Pancreas (tissue), 10 donors: ENCODE measurements at regions not wholly inside any gene's neighbourhood (a gene's known extent, or its start where the extent isn't known, plus 50 kb on each side); places are given as distances from the start of the nearest gene placed in this dataset.
"Not testable (repeated sequence)": the region's sequence is repeated elsewhere in the genome, so short reads cannot be mapped to it uniquely, and the experiment has no call there.

Source experiments
- ATAC-seq, 4 donors: fragments of 200-7000 bp; cut with Tn5 transposase; one replicate each; pipeline versions ENCODE4 v1.8.0 to v1.9.1; 2020; ENCODE audit warnings: mild to moderate bottlenecking in 4 of 4, moderate library complexity in 4 of 4
- DNase-seq, 6 donors: peaks; one replicate each; pipeline ENCODE4 v3.0.0-alpha.2; 2020
- FAIRE-seq: peaks from 2 replicates; lab custom pipeline; 2012; peaks lifted over from hg19 to GRCh38; lab: Jason Lieb, UNC
- H3K27ac ChIP-seq, 4 donors: fragments of 200-600 bp; sonication (generic); 1 replicate in 3 of 4; 2 replicates in 1 of 4; pipeline versions ENCODE4 v1.5.0 to v1.8.0; 2020
- H3K27me3 ChIP-seq, 4 donors: fragments of 200-600 bp; one replicate each; pipeline ENCODE4 v1.8.0; 2021
- H3K36me3 ChIP-seq, 3 donors: fragments of 200-600 bp; sonication (generic) in 1 of 3; one replicate each; pipeline versions ENCODE4 v1.5.0 to v1.8.0; 2020 to 2021
- H3K4me1 ChIP-seq, 3 donors: fragments of 200-600 bp; one replicate each; pipeline ENCODE4 v1.8.0; 2021
- H3K4me3 ChIP-seq, 4 donors: fragments of 200-600 bp; sonication (generic) in 2 of 4; one replicate each; pipeline versions ENCODE4 v1.5.0 to v1.8.0; 2020 to 2021
- H3K9me3 ChIP-seq, 4 donors: fragments of 200-600 bp; one replicate each; pipeline ENCODE4 v1.8.0; 2021
- WGBS, 2 donors: extraction: QIAGEN DNeasy Blood & Tissue Kit; methylation state at CpG; one replicate each; pipeline ENCODE4 v1.1.7; 2013; 5-methylcytosine and 5-hydroxymethylcytosine counted together
- intact Hi-C, 3 donors: fragments of 100-400 bp; cut with DNase I; formaldehyde crosslinking; loops; one replicate each; pipeline versions ENCODE4 v1.11.1 to v1.14.2; 2022
- TF ChIP-seq, protein P1 (sequence below), 4 donors: fragments of 200-600 bp; sonication (generic) in 3 of 4; IDR thresholded peaks; one replicate each; pipeline versions ENCODE4 v1.5.0 to v1.8.0; 2021; ENCODE audit warnings: antibody characterized with exemption in 4 of 4
- donor health status: healthy with polysubstance abuse.
- donor health status: DM: no; HTN: no; CAD: no; lungs with moderate emphysema.
- donor health status: DM: no; HTN: no; CAD: no.
- donor health status: control.
- donor health status: control.
- donor health status: Bipolar disorder and iron deficiency.
- donor health status: DM: yes; HTN: yes; CAD: no.
- donor health status: DM: no; HTN: no; CAD: no.
- donor health status: DM: no; HTN: no; CAD: no.
- donor health status: DM: yes; HTN: yes; CAD: no.

DNA sequence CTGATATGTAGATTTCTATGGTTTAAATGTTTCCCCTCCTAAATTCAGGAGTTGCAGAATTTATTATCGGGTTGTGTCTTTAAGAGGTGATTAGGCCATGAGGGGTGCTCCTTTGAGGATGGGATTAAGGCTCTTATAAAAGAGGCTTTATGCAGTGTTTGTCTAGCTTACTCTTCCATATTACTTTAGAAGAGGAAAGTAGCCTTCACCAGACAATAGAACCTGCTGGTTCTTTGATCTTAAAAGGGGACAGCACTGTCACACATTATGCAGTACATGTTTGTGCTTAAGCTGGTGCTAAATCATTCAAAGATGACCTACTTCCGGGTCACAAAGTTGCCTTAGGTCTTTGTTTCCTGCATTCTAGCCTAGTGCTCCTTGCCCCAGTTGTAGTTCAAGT, 81.0 kb downstream of the CPXCR1 start:
- TF ChIP-seq, protein P1, sequence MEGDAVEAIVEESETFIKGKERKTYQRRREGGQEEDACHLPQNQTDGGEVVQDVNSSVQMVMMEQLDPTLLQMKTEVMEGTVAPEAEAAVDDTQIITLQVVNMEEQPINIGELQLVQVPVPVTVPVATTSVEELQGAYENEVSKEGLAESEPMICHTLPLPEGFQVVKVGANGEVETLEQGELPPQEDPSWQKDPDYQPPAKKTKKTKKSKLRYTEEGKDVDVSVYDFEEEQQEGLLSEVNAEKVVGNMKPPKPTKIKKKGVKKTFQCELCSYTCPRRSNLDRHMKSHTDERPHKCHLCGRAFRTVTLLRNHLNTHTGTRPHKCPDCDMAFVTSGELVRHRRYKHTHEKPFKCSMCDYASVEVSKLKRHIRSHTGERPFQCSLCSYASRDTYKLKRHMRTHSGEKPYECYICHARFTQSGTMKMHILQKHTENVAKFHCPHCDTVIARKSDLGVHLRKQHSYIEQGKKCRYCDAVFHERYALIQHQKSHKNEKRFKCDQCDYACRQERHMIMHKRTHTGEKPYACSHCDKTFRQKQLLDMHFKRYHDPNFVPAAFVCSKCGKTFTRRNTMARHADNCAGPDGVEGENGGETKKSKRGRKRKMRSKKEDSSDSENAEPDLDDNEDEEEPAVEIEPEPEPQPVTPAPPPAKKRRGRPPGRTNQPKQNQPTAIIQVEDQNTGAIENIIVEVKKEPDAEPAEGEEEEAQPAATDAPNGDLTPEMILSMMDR (IDR thresholded peaks at IDR 0.05), result no peak
- H3K4me1 ChIP-seq, result no peaks in the 10 kb centered on the region

DNA sequence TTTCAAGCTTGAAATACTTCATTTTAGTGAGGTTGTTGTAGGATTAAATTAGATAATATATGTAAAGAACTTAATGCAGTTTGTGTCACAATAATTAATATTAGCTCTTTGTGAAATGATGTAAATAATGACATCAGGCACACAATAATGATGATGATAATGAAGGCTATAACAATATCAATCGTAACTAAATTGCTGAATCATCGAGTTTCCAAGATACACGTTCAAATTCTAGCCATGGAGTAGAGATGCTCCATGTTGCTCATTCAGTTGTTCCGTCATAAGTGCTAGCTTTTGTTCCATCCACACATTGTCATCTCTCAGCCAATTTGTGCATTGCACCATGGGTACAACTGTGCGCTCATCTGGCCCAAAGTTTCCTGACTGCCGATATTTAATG, 83.1 kb downstream of the CPXCR1 start:
- intact Hi-C loops, result no loop called here
- H3K27ac ChIP-seq, result no peak overlapping the region
- TF ChIP-seq, protein P1 (IDR thresholded peaks at IDR 0.05), result no peak
- no peak overlapping the region for H3K4me3 ChIP-seq
- no peaks in the 10 kb centered on the region for H3K4me1 ChIP-seq
- no peak for ATAC-seq
- H3K27me3 ChIP-seq, result no peaks in the 10 kb centered on the region
- FAIRE-seq, result no peak
- 74 to 83% methylated on average over 6 of the region's 6 CpGs for WGBS, 2 donors
- H3K9me3 ChIP-seq, result no peaks in the 10 kb centered on the region
- no peak for DNase-seq
- no peaks in the 10 kb centered on the region for H3K36me3 ChIP-seq

More for the DNA sequence above, 81.0 kb downstream of the CPXCR1 start:
- FAIRE-seq, result no peak
- WGBS, 2 donors, result 33 to 39% methylated on average over 2 of the region's 2 CpGs
- no peaks in the 10 kb centered on the region for H3K36me3 ChIP-seq
- DNase-seq, result no peak
- intact Hi-C loops, result no loop called here
- no peaks in the 10 kb centered on the region for H3K9me3 ChIP-seq
- ATAC-seq, result no peak
- no peaks in the 10 kb centered on the region for H3K27me3 ChIP-seq
- H3K27ac ChIP-seq, result no peak overlapping the region
- no peak overlapping the region for H3K4me3 ChIP-seq

DNA sequence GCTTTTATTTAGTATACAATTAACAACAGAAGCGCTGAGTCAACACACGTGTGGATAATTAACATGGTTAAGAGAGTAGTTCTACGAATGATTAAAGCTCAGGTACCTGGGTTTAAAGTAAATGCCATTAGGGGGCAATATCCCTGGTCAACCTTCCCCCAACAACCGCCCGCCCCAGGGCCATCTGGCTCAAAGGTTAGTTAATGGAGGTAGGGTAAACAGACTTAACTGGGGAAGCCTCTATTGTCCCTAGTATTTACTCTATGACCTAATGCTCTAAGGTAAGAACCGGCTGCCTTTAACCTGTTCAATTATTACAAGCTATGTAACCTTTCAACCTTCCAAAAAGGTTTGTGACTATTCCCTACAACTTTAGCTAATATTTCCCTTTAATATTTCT, 90.7 kb downstream of the CPXCR1 start:
- DNase-seq, ATAC-seq, H3K27ac ChIP-seq, H3K4me3 ChIP-seq, FAIRE-seq, H3K4me1 ChIP-seq, H3K36me3 ChIP-seq, intact Hi-C loops, H3K27me3 ChIP-seq, H3K9me3 ChIP-seq: not testable (repeated sequence)
- 28 to 29% methylated on average over 6 of the region's 6 CpGs for WGBS, 2 donors

DNA sequence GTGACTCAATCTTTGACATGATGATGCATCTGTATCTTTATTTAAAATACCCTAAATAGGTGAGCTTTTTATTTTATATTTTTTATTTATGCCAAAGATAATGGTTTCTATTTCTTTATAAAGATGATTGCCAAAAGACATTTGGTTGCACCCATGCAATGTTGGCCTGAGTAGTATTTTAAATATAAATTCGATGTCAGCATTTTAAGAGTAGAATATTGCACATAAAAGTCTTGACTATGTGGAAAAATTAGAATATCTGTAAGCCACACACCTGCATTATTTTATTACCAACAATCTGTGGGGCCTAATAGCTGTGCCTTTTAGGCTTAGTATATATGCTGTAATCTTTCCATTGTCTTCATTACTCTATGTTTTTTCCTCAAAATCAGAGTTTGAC, 91.4 kb downstream of the CPXCR1 start:
- Histone ChIP-seq H3K27ac (no peak overlapping the region), H3K36me3 (no peaks in the 10 kb centered on the region), H3K4me1 (no peaks in the 10 kb centered on the region), H3K27me3 (no peaks in the 10 kb centered on the region), H3K9me3 (no peaks in the 10 kb centered on the region), H3K4me3 (no peak overlapping the region)
- DNase-seq (no peak), ATAC-seq (no peak), FAIRE-seq (no peak)
- intact Hi-C loops, result no loop called here
- 40 to 67% methylated on average over 1 of the region's 1 CpG for WGBS, 2 donors
- TF ChIP-seq, protein P1 (IDR thresholded peaks at IDR 0.05), result no peak

DNA sequence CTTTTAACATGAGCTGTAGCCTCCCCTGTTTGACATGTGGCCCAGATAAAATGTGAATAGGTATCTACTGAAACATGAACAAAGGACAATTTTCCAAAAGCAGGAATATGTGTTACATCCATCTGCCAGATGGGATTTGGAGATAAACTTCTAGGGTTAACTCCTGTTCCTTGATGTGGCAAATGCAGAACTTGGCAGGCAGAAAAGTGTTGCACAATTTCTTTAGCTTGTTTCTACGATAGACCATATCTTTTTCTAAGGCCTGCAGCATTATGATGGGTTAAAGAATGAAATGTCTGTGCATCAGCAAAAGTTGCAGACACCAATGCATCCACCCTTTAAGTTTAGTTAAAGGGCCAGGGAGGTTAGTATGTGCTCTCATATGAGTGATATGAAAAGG, 96.8 kb downstream of the CPXCR1 start:
- H3K4me1 ChIP-seq, H3K9me3 ChIP-seq, DNase-seq, H3K27ac ChIP-seq, H3K36me3 ChIP-seq, H3K27me3 ChIP-seq, intact Hi-C loops, ATAC-seq, H3K4me3 ChIP-seq, FAIRE-seq: not testable (repeated sequence)
- 21 to 23% methylated on average over 1 of the region's 1 CpG for WGBS, 2 donors

DNA sequence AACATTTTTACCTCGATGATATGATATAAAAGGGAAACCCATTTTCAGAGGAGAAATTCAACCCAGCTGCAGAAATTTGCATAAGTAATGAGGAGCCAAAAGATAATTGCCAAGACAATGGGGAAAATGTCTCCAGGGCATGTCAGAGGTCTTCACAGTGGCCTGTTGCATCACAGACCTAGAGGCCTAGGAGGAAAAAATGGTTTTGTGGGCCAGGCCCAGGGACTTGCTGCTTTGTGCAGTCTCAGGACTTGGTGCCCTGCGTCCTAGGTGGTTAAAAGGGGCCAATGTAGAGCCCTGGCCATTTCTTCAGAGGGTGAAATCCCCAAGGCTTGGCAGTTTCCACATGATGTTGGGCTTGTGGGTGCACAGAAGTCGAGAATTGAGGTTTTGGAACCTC, 106.9 kb downstream of the CPXCR1 start:
- Histone ChIP-seq H3K4me1 (no peaks in the 10 kb centered on the region), H3K9me3 (no peaks in the 10 kb centered on the region), H3K36me3 (no peaks in the 10 kb centered on the region), H3K27ac (no peak overlapping the region), H3K4me3 (no peak overlapping the region), H3K27me3 (peaks cover 0 to 5% (median 1%) of the 10 kb centered on the region in 4 donors)
- ATAC-seq (no peak), DNase-seq (no peak), FAIRE-seq (no peak)
- 52 to 56% methylated on average over 3 of the region's 3 CpGs for WGBS, 2 donors
- TF ChIP-seq, protein P1 (IDR thresholded peaks at IDR 0.05), result no peak
- intact Hi-C loops, result no loop called here
